Gastroesophageal sphincter (tissue), 4 donors: ENCODE measurements at regions not wholly inside any gene's neighbourhood (a gene's known extent, or its start where the extent isn't known, plus 50 kb on each side); places are given as distances from the start of the nearest gene placed in this dataset.

Source experiments
- ATAC-seq: fragments of 150-250 bp; one replicate; pipeline ENCODE4 v1.9.1; 2016; ENCODE audit warnings: mild to moderate bottlenecking, moderate library complexity
- H3K27ac ChIP-seq, 4 donors: fragments of 200-600 bp; sonication (generic) in 3 of 4; 1 replicate in 3 of 4; 2 replicates in 1 of 4; pipeline ENCODE4 v1.5.1; 2016 to 2019
- H3K27me3 ChIP-seq: fragments of 200-600 bp; sonication (generic); one replicate; pipeline ENCODE4 v1.5.1; 2019
- H3K36me3 ChIP-seq, 2 donors: fragments of 200-600 bp; sonication (generic); one replicate each; pipeline ENCODE4 v1.5.1; 2019; ENCODE audit warnings: control low read depth in 1 of 2
- H3K4me1 ChIP-seq, 3 donors: fragments of 200-600 bp; sonication (generic); 1 replicate in 2 of 3; 2 replicates in 1 of 3; pipeline ENCODE4 v1.5.1; 2016 to 2019; ENCODE audit warnings: control low read depth in 2 of 3
- H3K4me3 ChIP-seq, 2 donors: fragments of 200-600 bp; sonication (generic); one replicate each; pipeline ENCODE4 v1.5.1; 2019; ENCODE audit warnings: mild to moderate bottlenecking in 1 of 2, moderate library complexity in 1 of 2
- H3K9me3 ChIP-seq, 3 donors: fragments of 200-600 bp; sonication (generic); one replicate each; pipeline ENCODE4 v1.5.1; 2017 to 2019; ENCODE audit warnings: control low read depth in 2 of 3
- EP300 ChIP-seq: sonication (generic); formaldehyde crosslinking; IDR thresholded peaks from one replicate; pipeline ENCODE4 v1.6.1; 2017; ENCODE audit warnings: antibody characterized with exemption, mild to moderate bottlenecking
- POLR2A ChIP-seq, 2 donors: fragments of 450-650 bp; IDR thresholded peaks; one replicate each; pipeline ENCODE4 v1.6.1; 2017; ENCODE audit warnings: antibody characterized with exemption in 2 of 2, mild to moderate bottlenecking in 2 of 2, moderate library complexity in 1 of 2
- POLR2AphosphoS5 ChIP-seq: sonication (generic); formaldehyde crosslinking; IDR thresholded peaks from one replicate; pipeline ENCODE4 v1.6.1; 2017; ENCODE audit warnings: antibody characterized with exemption
- WGBS, 2 donors: methylation state at CpG; one replicate each; pipeline ENCODE4 v1.1.5; 2018; ENCODE audit warnings: low coverage in 1 of 2; 5-methylcytosine and 5-hydroxymethylcytosine counted together
- TF ChIP-seq, protein P1 (sequence below), 4 experiments: fragments of 200-600 bp in 2 of 4; fragments of 450-650 bp in 2 of 4; sonication (generic) in 1 of 4; IDR thresholded peaks; one replicate each; pipeline ENCODE4 v1.5.1; 2017 to 2019; ENCODE audit warnings: antibody characterized with exemption in 4 of 4, mild to moderate bottlenecking in 2 of 4, moderate library complexity in 2 of 4

DNA sequence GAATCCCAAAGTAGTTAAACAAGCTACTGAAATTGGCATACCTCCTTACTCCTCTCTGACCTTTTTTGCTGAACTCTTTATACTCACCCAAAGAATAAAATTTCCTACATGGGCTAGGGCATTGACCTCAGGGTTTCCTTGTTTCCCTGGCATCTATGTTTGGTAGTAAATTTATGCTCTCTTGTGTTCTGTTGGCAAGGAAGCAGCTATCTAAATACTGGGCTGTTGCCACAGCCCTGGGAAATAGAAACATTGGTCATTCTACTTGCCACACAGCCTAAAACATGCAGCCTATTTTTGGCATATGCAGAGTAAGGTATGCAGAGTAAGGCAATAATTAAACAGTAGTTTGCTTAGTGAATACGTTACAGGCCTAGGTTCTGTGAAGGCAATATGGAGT lies 351.4 kb downstream of the HLX start:
- no peak overlapping the region for H3K4me3 ChIP-seq
- 8 to 25% methylated on average over 1 of the region's 1 CpG for WGBS, 2 donors
- no peaks in the 10 kb centered on the region for H3K36me3 ChIP-seq
- TF ChIP-seq POLR2AphosphoS5 = peak; percentile 72
- TF ChIP-seq POLR2A (IDR thresholded peaks at IDR 0.05) = no peak
- peaks cover 0 to 39% (median 13%) of the 10 kb centered on the region in 3 donors for H3K4me1 ChIP-seq
- no peaks in the 10 kb centered on the region for H3K27me3 ChIP-seq
- peak; percentile 85 for ATAC-seq
- no peaks in the 10 kb centered on the region for H3K9me3 ChIP-seq
- peak overlapping the region; percentile 31 to 61 (median 49) for H3K27ac ChIP-seq

DNA sequence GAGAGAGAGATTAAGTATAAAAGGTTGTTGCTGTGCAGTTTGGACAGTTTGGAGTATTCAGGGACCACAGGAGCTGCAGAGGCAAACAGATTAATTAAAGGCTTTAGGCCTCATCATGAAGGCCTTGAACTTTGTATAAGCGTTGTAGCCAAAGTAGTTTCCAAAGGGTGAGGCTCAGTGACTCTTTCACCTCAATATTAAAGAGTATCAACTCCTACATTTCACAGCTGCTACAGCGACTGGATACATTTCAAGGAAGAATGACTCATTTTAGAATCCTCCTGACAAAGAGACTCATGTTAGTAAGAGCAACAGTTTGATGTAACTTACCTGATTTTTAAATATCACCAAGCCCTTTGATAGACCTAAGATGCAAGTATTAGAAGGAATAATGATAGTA lies 355.5 kb downstream of the HLX start:
- H3K27ac ChIP-seq = peak overlapping the region in 3 of 4 donors; percentile 31 to 50 (median 40)
- no peaks in the 10 kb centered on the region for H3K27me3 ChIP-seq
- no peak for ATAC-seq
- H3K4me1 ChIP-seq = peaks cover 0 to 23% (median 10%) of the 10 kb centered on the region in 3 donors
- no peaks in the 10 kb centered on the region for H3K9me3 ChIP-seq
- WGBS, 2 donors = 14 to 26% methylated on average over 2 of the region's 2 CpGs
- no peak overlapping the region for H3K4me3 ChIP-seq
- TF ChIP-seq POLR2A (IDR thresholded peaks at IDR 0.05) = no peak
- TF ChIP-seq, protein P1, sequence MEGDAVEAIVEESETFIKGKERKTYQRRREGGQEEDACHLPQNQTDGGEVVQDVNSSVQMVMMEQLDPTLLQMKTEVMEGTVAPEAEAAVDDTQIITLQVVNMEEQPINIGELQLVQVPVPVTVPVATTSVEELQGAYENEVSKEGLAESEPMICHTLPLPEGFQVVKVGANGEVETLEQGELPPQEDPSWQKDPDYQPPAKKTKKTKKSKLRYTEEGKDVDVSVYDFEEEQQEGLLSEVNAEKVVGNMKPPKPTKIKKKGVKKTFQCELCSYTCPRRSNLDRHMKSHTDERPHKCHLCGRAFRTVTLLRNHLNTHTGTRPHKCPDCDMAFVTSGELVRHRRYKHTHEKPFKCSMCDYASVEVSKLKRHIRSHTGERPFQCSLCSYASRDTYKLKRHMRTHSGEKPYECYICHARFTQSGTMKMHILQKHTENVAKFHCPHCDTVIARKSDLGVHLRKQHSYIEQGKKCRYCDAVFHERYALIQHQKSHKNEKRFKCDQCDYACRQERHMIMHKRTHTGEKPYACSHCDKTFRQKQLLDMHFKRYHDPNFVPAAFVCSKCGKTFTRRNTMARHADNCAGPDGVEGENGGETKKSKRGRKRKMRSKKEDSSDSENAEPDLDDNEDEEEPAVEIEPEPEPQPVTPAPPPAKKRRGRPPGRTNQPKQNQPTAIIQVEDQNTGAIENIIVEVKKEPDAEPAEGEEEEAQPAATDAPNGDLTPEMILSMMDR (IDR thresholded peaks at IDR 0.05) = no peak
- TF ChIP-seq EP300 = no peak
- TF ChIP-seq POLR2AphosphoS5 = no peak
- H3K36me3 ChIP-seq = no peaks in the 10 kb centered on the region

DNA sequence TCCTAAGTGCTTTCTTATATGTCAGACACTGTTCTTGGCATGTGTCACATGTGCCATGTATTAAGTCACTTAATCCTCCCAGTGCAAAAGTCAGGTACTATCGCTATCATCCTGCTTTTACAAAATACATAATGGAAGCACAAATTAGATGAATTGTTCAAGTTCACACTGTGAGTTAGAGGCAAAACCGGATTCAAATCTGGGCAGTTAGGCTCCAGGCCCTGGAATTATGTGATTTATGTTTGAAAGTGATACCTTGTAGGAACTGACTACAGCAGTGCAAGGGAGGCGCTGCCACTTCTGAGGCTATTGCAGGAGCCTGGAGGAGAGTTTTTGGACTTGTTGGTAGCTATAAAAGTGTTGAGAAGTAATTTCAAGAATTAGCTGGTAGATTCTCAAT lies 358.3 kb downstream of the HLX start:
- H3K4me3 ChIP-seq = no peak overlapping the region
- no peaks in the 10 kb centered on the region for H3K9me3 ChIP-seq
- TF ChIP-seq POLR2A (IDR thresholded peaks at IDR 0.05) = no peak
- no peak for TF ChIP-seq POLR2AphosphoS5
- TF ChIP-seq, protein P1 (IDR thresholded peaks at IDR 0.05) = no peak
- no peak for TF ChIP-seq EP300
- 91 to 100% methylated on average over 3 of the region's 3 CpGs for WGBS, 2 donors
- H3K4me1 ChIP-seq = peaks cover 0 to 33% (median 5%) of the 10 kb centered on the region in 3 donors
- H3K27me3 ChIP-seq = no peaks in the 10 kb centered on the region
- ATAC-seq = no peak
- H3K36me3 ChIP-seq = no peaks in the 10 kb centered on the region
- no peak overlapping the region for H3K27ac ChIP-seq

DNA sequence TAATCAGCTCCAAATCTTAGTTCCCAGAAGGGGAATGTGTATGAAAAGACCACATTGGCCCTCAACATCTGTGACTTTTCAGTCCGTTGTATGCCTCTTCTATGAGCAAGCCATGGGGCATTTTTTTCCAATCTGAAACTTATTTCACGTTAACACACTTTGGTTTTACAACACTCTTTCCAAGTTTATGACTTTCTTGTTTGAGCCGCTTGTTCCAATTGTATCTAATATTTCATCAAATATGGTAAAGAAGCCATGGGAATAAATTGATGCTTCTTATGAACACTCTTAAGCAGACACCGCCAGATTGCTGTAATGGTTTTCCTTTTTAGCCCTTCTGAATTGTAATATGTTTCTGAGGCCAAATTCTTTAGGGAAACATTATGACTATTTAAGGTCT lies 359.9 kb downstream of the HLX start:
- no peak overlapping the region for H3K4me3 ChIP-seq
- 89 to 96% methylated on average over 3 to 4 of the region's 4 CpGs for WGBS, 2 donors
- H3K9me3 ChIP-seq = no peaks in the 10 kb centered on the region
- TF ChIP-seq, protein P1 (IDR thresholded peaks at IDR 0.05) = no peak
- TF ChIP-seq POLR2AphosphoS5 = no peak
- TF ChIP-seq POLR2A (IDR thresholded peaks at IDR 0.05) = no peak
- no peak for TF ChIP-seq EP300
- no peak overlapping the region for H3K27ac ChIP-seq
- H3K36me3 ChIP-seq = no peaks in the 10 kb centered on the region
- no peak for ATAC-seq
- no peaks in the 10 kb centered on the region for H3K27me3 ChIP-seq
- H3K4me1 ChIP-seq = peaks cover 0 to 33% (median 5%) of the 10 kb centered on the region in 3 donors

DNA sequence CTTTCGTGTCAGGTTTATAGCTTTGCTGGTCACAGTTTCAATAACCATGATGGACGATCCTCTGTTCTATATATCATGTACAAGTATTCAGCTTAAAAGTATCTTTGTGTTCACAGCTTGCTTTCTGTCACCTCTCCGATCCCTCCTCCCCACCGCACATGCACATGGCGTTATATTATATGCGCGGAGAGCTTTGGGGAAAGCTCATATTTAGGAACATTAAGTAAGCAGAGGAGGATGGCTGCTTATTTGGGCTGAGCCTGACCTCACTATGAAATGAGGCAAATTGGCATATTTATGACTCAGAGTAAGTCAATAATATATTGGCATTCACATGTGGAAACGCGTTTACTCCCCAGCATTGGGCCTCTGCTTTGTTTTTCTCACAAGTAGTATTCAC lies 360.5 kb downstream of the HLX start:
- 85 to 95% methylated on average over 4 to 9 of the region's 9 CpGs for WGBS, 2 donors
- Histone ChIP-seq H3K9me3 (no peaks in the 10 kb centered on the region), H3K36me3 (no peaks in the 10 kb centered on the region), H3K4me3 (no peak overlapping the region), H3K27ac (no peak overlapping the region), H3K27me3 (no peaks in the 10 kb centered on the region), H3K4me1 (peaks cover 0 to 29% (median 5%) of the 10 kb centered on the region in 3 donors)
- TF ChIP-seq, protein P1 (IDR thresholded peaks at IDR 0.05) = no peak
- TF ChIP-seq POLR2AphosphoS5 (no peak), POLR2A (IDR thresholded peaks at IDR 0.05) (no peak), EP300 (no peak)
- ATAC-seq = no peak
